ENCODE measurements at regions not wholly inside any gene's neighbourhood (a gene's known extent, or its start where the extent isn't known, plus 50 kb on each side); places are given as distances from the start of the nearest gene placed in this dataset.

DNA sequence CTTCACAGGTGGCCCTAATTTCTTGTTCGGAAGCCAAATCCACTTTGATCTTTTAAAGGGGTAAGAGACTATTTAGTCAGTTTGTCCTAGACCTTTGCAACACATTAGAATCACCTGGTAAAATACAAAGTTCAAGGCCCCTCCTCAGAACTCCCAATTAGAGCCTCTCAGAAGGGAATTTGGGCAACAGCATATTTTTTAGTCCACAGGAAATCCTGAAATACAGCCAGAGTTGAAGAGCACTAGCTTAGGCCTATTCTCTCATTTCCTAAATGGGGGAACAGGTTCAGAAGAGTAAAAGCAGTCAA, 151.3 kb upstream of the FSCB start:
- no peak for TF ChIP-seq CTCF (IDR thresholded peaks at IDR 0.05; ENCODE audit: insufficient read depth, low read length)
- TF ChIP-seq SPI1 (IDR thresholded peaks at IDR 0.05; ENCODE audit: borderline replicate concordance, low read depth): no peak
- TF ChIP-seq POLR2AphosphoS5 (IDR thresholded peaks at IDR 0.05; ENCODE audit: low read depth): no peak
- TF ChIP-seq, protein P1, sequence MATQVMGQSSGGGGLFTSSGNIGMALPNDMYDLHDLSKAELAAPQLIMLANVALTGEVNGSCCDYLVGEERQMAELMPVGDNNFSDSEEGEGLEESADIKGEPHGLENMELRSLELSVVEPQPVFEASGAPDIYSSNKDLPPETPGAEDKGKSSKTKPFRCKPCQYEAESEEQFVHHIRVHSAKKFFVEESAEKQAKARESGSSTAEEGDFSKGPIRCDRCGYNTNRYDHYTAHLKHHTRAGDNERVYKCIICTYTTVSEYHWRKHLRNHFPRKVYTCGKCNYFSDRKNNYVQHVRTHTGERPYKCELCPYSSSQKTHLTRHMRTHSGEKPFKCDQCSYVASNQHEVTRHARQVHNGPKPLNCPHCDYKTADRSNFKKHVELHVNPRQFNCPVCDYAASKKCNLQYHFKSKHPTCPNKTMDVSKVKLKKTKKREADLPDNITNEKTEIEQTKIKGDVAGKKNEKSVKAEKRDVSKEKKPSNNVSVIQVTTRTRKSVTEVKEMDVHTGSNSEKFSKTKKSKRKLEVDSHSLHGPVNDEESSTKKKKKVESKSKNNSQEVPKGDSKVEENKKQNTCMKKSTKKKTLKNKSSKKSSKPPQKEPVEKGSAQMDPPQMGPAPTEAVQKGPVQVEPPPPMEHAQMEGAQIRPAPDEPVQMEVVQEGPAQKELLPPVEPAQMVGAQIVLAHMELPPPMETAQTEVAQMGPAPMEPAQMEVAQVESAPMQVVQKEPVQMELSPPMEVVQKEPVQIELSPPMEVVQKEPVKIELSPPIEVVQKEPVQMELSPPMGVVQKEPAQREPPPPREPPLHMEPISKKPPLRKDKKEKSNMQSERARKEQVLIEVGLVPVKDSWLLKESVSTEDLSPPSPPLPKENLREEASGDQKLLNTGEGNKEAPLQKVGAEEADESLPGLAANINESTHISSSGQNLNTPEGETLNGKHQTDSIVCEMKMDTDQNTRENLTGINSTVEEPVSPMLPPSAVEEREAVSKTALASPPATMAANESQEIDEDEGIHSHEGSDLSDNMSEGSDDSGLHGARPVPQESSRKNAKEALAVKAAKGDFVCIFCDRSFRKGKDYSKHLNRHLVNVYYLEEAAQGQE (IDR thresholded peaks at IDR 0.05; ENCODE audit: insufficient replicate concordance, low read depth): no peak

Data from HL-60 (cell line).